ENCODE measurements at regions not wholly inside any gene's neighbourhood (a gene's known extent, or its start where the extent isn't known, plus 50 kb on each side); places are given as distances from the start of the nearest gene placed in this dataset.

GRCh38 chr2:82487354-82487753 lies 1971.7 kb downstream of the SUCLG1 start:
- Histone ChIP-seq H3K36me3 (ENCODE audit: control insufficient read depth, insufficient read depth, low read length) (no peaks in the 10 kb centered on the region), H3K4me3 (replicated peaks; ENCODE audit: low read depth, low read length) (no peak overlapping the region), H3K27me3 (replicated peaks; ENCODE audit: control insufficient read depth, insufficient read depth, low read length) (no peaks in the 10 kb centered on the region)
- DNase-seq (ENCODE audit: extremely low read depth, insufficient read length): no peak
- TF ChIP-seq CTCF (IDR thresholded peaks at IDR 0.05; ENCODE audit: insufficient read depth, low read length, poor library complexity, severe bottlenecking): no peak

GRCh38 chr2:82485701-82486100 lies 1973.4 kb downstream of the SUCLG1 start:
- Histone ChIP-seq H3K36me3 (ENCODE audit: control insufficient read depth, insufficient read depth, low read length) (no peaks in the 10 kb centered on the region), H3K4me3 (replicated peaks; ENCODE audit: low read depth, low read length) (no peak overlapping the region), H3K27me3 (replicated peaks; ENCODE audit: control insufficient read depth, insufficient read depth, low read length) (no peaks in the 10 kb centered on the region)
- no peak for TF ChIP-seq CTCF (IDR thresholded peaks at IDR 0.05; ENCODE audit: insufficient read depth, low read length, poor library complexity, severe bottlenecking)
- no peak for DNase-seq (ENCODE audit: extremely low read depth, insufficient read length)

- no peak for DNase-seq (ENCODE audit: extremely low read depth, insufficient read length)
- no peaks in the 10 kb centered on the region for H3K27me3 ChIP-seq (replicated peaks; ENCODE audit: control insufficient read depth, insufficient read depth, low read length)
- H3K36me3 ChIP-seq (ENCODE audit: control insufficient read depth, insufficient read depth, low read length): no peaks in the 10 kb centered on the region
- no peak for TF ChIP-seq CTCF (IDR thresholded peaks at IDR 0.05; ENCODE audit: insufficient read depth, low read length, poor library complexity, severe bottlenecking)
- H3K4me3 ChIP-seq (replicated peaks; ENCODE audit: low read depth, low read length): no peak overlapping the region
These were observed 1977.9 kb downstream of the SUCLG1 start for GRCh38 chr2:82481207-82481606.

GRCh38 chr2:82478641-82479040 lies 1980.4 kb downstream of the SUCLG1 start:
- Histone ChIP-seq H3K4me3 (replicated peaks; ENCODE audit: low read depth, low read length) (no peak overlapping the region), H3K27me3 (replicated peaks; ENCODE audit: control insufficient read depth, insufficient read depth, low read length) (no peaks in the 10 kb centered on the region), H3K36me3 (ENCODE audit: control insufficient read depth, insufficient read depth, low read length) (no peaks in the 10 kb centered on the region)
- no peak for TF ChIP-seq CTCF (IDR thresholded peaks at IDR 0.05; ENCODE audit: insufficient read depth, low read length, poor library complexity, severe bottlenecking)
- no peak for DNase-seq (ENCODE audit: extremely low read depth, insufficient read length)

- Histone ChIP-seq H3K27me3 (replicated peaks; ENCODE audit: control insufficient read depth, insufficient read depth, low read length) (no peaks in the 10 kb centered on the region), H3K36me3 (ENCODE audit: control insufficient read depth, insufficient read depth, low read length) (no peaks in the 10 kb centered on the region), H3K4me3 (replicated peaks; ENCODE audit: low read depth, low read length) (no peak overlapping the region)
- no peak for DNase-seq (ENCODE audit: extremely low read depth, insufficient read length)
- no peak for TF ChIP-seq CTCF (IDR thresholded peaks at IDR 0.05; ENCODE audit: insufficient read depth, low read length, poor library complexity, severe bottlenecking)
These were observed 1983.0 kb downstream of the SUCLG1 start for GRCh38 chr2:82476094-82476493.

- Histone ChIP-seq H3K4me3 (replicated peaks; ENCODE audit: low read depth, low read length) (no peak overlapping the region), H3K36me3 (ENCODE audit: control insufficient read depth, insufficient read depth, low read length) (no peaks in the 10 kb centered on the region), H3K27me3 (replicated peaks; ENCODE audit: control insufficient read depth, insufficient read depth, low read length) (no peaks in the 10 kb centered on the region)
- no peak for DNase-seq (ENCODE audit: extremely low read depth, insufficient read length)
- no peak for TF ChIP-seq CTCF (IDR thresholded peaks at IDR 0.05; ENCODE audit: insufficient read depth, low read length, poor library complexity, severe bottlenecking)
These were observed 2030.8 kb downstream of the SUCLG1 start for GRCh38 chr2:82428251-82428650.
